Osteocyte (in vitro differentiated cells): ENCODE measurements at regions not wholly inside any gene's neighbourhood (a gene's known extent, or its start where the extent isn't known, plus 50 kb on each side); places are given as distances from the start of the nearest gene placed in this dataset.

ENCODE experiments used
- DNase-seq: peaks from one replicate; pipeline ENCODE4 v3.0.0; 2021; ENCODE audit warnings: mixed read lengths; ENCODE audit not compliant: unreplicated experiment; ENCODE audit errors: extremely low spot score
- H3K27ac Mint-ChIP-seq: one replicate; pipeline ENCODE4 v1.8.0; 2021; ENCODE audit warnings: mild to moderate bottlenecking, mixed read lengths; ENCODE audit not compliant: unreplicated experiment
- H3K27me3 Mint-ChIP-seq: one replicate; pipeline ENCODE4 v1.8.0; 2021; ENCODE audit warnings: mixed read lengths; ENCODE audit not compliant: unreplicated experiment
- H3K36me3 Mint-ChIP-seq: one replicate; pipeline ENCODE4 v1.8.0; 2021; ENCODE audit warnings: mixed read lengths; ENCODE audit not compliant: unreplicated experiment
- H3K4me1 Mint-ChIP-seq: one replicate; pipeline ENCODE4 v1.8.0; 2021; ENCODE audit warnings: mixed read lengths; ENCODE audit not compliant: unreplicated experiment
- H3K4me3 Mint-ChIP-seq: one replicate; pipeline ENCODE4 v1.8.0; 2021; ENCODE audit warnings: mild to moderate bottlenecking, moderate library complexity, mixed read lengths; ENCODE audit not compliant: unreplicated experiment
- H3K9me3 Mint-ChIP-seq: one replicate; pipeline ENCODE4 v1.8.0; 2021; ENCODE audit warnings: mixed read lengths; ENCODE audit not compliant: unreplicated experiment
- TF ChIP-seq, protein P1 (sequence below): fragments of 200-600 bp; sonication (generic); IDR thresholded peaks from 2 replicates; pipeline ENCODE4 v1.5.0; 2021; ENCODE audit warnings: antibody characterized with exemption, mild to moderate bottlenecking, moderate library complexity

DNA sequence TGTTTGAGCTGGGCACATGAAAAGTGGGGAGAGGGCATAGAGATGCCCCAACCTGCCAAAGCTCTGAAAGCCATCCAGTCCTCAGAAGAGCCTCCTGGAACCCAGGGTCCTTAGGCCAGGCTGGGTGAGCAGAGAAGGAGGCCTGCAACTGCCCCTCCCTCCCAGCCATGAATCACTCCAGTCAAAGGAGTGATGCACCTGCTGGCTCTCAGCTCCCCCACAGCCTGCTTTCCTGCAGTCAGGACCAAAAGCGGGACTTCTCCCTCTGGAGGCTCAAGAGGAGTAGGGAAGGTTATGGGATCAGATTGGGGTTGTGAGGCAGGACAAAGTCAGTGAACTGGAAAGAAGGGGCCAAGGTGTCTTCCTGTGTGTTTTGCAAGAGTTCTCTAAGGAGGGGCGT, 145.6 kb downstream of the TMEM132E start:
- peak; percentile 51 for DNase-seq
- Mint-ChIP-seq H3K27me3 (no peaks in the 10 kb centered on the region), H3K9me3 (no peaks in the 10 kb centered on the region), H3K4me1 (no peaks in the 10 kb centered on the region), H3K4me3 (no peak overlapping the region), H3K27ac (no peak overlapping the region), H3K36me3 (no peaks in the 10 kb centered on the region)
- TF ChIP-seq, protein P1, sequence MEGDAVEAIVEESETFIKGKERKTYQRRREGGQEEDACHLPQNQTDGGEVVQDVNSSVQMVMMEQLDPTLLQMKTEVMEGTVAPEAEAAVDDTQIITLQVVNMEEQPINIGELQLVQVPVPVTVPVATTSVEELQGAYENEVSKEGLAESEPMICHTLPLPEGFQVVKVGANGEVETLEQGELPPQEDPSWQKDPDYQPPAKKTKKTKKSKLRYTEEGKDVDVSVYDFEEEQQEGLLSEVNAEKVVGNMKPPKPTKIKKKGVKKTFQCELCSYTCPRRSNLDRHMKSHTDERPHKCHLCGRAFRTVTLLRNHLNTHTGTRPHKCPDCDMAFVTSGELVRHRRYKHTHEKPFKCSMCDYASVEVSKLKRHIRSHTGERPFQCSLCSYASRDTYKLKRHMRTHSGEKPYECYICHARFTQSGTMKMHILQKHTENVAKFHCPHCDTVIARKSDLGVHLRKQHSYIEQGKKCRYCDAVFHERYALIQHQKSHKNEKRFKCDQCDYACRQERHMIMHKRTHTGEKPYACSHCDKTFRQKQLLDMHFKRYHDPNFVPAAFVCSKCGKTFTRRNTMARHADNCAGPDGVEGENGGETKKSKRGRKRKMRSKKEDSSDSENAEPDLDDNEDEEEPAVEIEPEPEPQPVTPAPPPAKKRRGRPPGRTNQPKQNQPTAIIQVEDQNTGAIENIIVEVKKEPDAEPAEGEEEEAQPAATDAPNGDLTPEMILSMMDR: no peak

DNA sequence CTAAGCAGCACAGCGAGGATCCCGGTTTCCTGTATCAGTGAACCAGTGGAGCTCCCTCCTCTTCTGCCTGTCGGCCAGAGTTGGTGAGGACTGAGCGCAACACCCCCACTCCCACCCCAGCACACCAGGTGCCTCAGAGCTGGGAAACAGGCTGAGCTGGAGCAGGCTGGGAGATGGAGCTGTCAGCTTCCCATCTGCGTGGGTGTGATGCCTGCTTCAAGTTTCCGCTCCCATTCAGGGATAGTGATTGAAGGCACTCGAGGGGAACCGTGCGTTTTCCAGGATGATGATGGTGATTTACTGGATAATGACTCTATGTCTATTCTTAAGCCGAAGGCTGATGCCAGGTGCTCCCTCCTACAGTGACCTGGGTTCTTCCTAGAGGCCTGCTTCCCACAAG, 144.5 kb downstream of the TMEM132E start:
- H3K4me1 Mint-ChIP-seq: no peaks in the 10 kb centered on the region
- TF ChIP-seq, protein P1: no peak
- no peak overlapping the region for H3K27ac Mint-ChIP-seq
- no peaks in the 10 kb centered on the region for H3K27me3 Mint-ChIP-seq
- peak; percentile 69 for DNase-seq
- no peak overlapping the region for H3K4me3 Mint-ChIP-seq
- no peaks in the 10 kb centered on the region for H3K9me3 Mint-ChIP-seq
- no peaks in the 10 kb centered on the region for H3K36me3 Mint-ChIP-seq

DNA sequence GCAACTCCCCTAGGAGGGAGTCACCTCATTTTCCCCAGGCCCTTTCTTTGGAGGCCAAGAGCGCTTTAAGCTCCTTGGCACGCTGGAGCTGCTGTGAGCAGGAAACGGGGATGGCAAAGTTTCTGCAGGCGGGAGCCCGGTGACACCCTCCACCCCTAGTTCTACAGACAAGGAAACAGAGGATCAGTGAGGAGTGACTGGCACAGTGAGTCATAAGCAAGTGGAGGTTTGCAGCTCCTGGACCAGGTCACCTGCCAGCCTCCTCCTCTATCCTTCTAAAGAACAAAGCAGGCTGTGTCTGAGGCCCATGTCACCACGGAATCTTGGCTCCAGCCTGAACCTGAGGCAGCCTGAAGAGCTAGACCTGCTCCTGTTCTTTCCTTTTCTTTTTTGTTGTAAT, 141.9 kb downstream of the TMEM132E start:
- H3K27ac Mint-ChIP-seq: no peak overlapping the region
- H3K4me3 Mint-ChIP-seq: no peak overlapping the region
- DNase-seq: no peak
- H3K9me3 Mint-ChIP-seq: no peaks in the 10 kb centered on the region
- H3K27me3 Mint-ChIP-seq: no peaks in the 10 kb centered on the region
- no peaks in the 10 kb centered on the region for H3K36me3 Mint-ChIP-seq
- H3K4me1 Mint-ChIP-seq: no peaks in the 10 kb centered on the region
- TF ChIP-seq, protein P1: no peak

DNA sequence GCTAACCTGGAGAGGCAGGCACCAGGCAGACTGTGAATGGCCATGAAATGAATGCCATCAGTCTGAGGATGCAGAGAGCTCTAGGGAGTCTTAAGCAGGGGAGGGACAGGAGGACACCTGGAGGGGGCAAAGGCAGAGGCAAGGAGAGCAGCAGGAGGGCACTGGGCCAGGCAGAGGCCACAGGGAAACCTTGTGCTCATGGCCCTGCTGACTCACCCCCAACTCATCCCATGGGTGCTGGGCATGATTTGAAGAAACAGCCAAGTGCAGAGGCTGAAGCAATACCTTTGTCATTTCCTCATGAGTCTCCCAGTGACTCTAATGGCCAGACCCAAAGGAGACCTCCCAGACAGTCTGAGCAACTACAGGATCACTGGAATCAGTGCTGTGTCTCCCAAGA, 141.4 kb downstream of the TMEM132E start:
- DNase-seq: no peak
- Mint-ChIP-seq H3K9me3 (no peaks in the 10 kb centered on the region), H3K27me3 (no peaks in the 10 kb centered on the region), H3K27ac (no peak overlapping the region), H3K4me1 (no peaks in the 10 kb centered on the region), H3K36me3 (no peaks in the 10 kb centered on the region), H3K4me3 (no peak overlapping the region)
- TF ChIP-seq, protein P1: no peak

DNA sequence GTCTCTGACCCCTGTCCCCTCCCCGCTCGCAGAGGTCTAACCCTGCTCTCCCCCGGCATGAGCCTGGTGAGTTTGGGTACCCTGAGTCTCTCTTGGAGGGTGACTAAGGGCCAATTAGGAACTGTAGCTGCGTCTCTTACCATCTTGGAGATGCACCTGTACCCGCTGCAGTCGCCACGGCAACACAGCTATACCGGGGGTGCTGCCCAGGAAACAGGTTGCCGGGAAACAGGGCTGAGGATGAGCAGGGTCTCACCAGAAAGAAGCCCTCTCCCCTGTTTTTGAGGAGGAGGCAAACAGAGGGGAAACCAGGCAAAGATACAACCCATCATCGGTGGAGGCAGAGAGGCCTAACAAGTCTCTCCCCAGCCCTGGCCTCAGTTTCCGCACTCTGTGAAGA, 140.2 kb downstream of the TMEM132E start:
- H3K9me3 Mint-ChIP-seq: no peaks in the 10 kb centered on the region
- no peaks in the 10 kb centered on the region for H3K27me3 Mint-ChIP-seq
- no peak overlapping the region for H3K4me3 Mint-ChIP-seq
- H3K27ac Mint-ChIP-seq: no peak overlapping the region
- H3K4me1 Mint-ChIP-seq: no peaks in the 10 kb centered on the region
- DNase-seq: no peak
- TF ChIP-seq, protein P1: no peak
- no peaks in the 10 kb centered on the region for H3K36me3 Mint-ChIP-seq
